ENCODE measurements at regions not wholly inside any gene's neighbourhood (a gene's known extent, or its start where the extent isn't known, plus 50 kb on each side); places are given as distances from the start of the nearest gene placed in this dataset.
"Not testable (repeated sequence)": the region's sequence is repeated elsewhere in the genome, so short reads cannot be mapped to it uniquely, and the experiment has no call there.

GRCh38 chr21:5153842-5154640 is 5367.3 kb upstream of the TPTE start:
- peak overlapping the region in 1 of 2 donors; percentile 53 for H3K27ac ChIP-seq
- H3K4me3 ChIP-seq, result peak overlapping the region; percentile 53 to 56
- H3K4me1 ChIP-seq, H3K27me3 ChIP-seq, H3K36me3 ChIP-seq, H3K9me3 ChIP-seq: not testable (repeated sequence)
- peak; percentile 53 for DNase-seq (ENCODE audit: low spot score)

- Histone ChIP-seq H3K27ac (peak overlapping the region in 1 of 2 donors; percentile 53), H3K4me3 (peak overlapping the region; percentile 53 to 56)
- H3K36me3 ChIP-seq, H3K27me3 ChIP-seq, H3K4me1 ChIP-seq, H3K9me3 ChIP-seq: not testable (repeated sequence)
- peak; percentile 87 for DNase-seq (ENCODE audit: low spot score)
Measured at GRCh38 chr21:5154641-5154982, 5366.8 kb upstream of the TPTE start.

- H3K27me3 ChIP-seq; H3K4me3 ChIP-seq; DNase-seq (ENCODE audit: low spot score); H3K4me1 ChIP-seq; H3K27ac ChIP-seq; H3K9me3 ChIP-seq; H3K36me3 ChIP-seq: not testable (repeated sequence)
Measured at GRCh38 chr21:5162693-5163574, 5358.4 kb upstream of the TPTE start.

- H3K27ac ChIP-seq; H3K27me3 ChIP-seq; DNase-seq (ENCODE audit: low spot score): not testable (repeated sequence)
Measured at GRCh38 chr21:5165829-5166228, 5355.6 kb upstream of the TPTE start.

More at GRCh38 chr21:5165829-5166228, 5355.6 kb upstream of the TPTE start:
- not testable (repeated sequence) for H3K4me1 ChIP-seq, H3K36me3 ChIP-seq, H3K4me3 ChIP-seq, H3K9me3 ChIP-seq

All from right atrium auricular region (tissue), 2 donors.